WERI-Rb-1 (cell line): ENCODE measurements at regions not wholly inside any gene's neighbourhood (a gene's known extent, or its start where the extent isn't known, plus 50 kb on each side); places are given as distances from the start of the nearest gene placed in this dataset.
"Not testable (repeated sequence)": the region's sequence is repeated elsewhere in the genome, so short reads cannot be mapped to it uniquely, and the experiment has no call there.

ENCODE experiments used
- DNase-seq: peaks from one replicate; pipeline ENCODE4 v3.0.0-alpha.2; 2020
- H3K27ac ChIP-seq: fragments of 250-450 bp; sonication (Bioruptor Pico); 2 replicates; pipeline ENCODE4 v1.5.1; 2020; ENCODE audit warnings: mild to moderate bottlenecking, moderate library complexity
- H3K27me3 ChIP-seq: fragments of 250-450 bp; sonication (Bioruptor Pico); 2 replicates; pipeline ENCODE4 v1.5.1; 2021; ENCODE audit warnings: mild to moderate bottlenecking, low read depth, moderate library complexity; ENCODE audit not compliant: insufficient read depth, severe bottlenecking
- H3K36me3 ChIP-seq: fragments of 250-450 bp; sonication (Bioruptor Pico); 2 replicates; pipeline ENCODE4 v1.5.1; 2020; ENCODE audit warnings: mild to moderate bottlenecking, moderate library complexity
- H3K4me3 ChIP-seq: 2 replicates; pipeline ENCODE4 v1.5.1; 2011; ENCODE audit warnings: low read depth, mild to moderate bottlenecking, control low read depth, low read length
- H3K9me3 ChIP-seq: fragments of 250-450 bp; sonication (Bioruptor Pico); 2 replicates; pipeline ENCODE4 v1.5.1; 2021; ENCODE audit warnings: mild to moderate bottlenecking, moderate library complexity; ENCODE audit not compliant: severe bottlenecking
- TF ChIP-seq, protein P1 (sequence below): IDR thresholded peaks from 2 replicates; pipeline ENCODE4 v1.5.1; 2011; ENCODE audit warnings: low read depth, mild to moderate bottlenecking, control low read depth, inconsistent platforms, low read length

DNA sequence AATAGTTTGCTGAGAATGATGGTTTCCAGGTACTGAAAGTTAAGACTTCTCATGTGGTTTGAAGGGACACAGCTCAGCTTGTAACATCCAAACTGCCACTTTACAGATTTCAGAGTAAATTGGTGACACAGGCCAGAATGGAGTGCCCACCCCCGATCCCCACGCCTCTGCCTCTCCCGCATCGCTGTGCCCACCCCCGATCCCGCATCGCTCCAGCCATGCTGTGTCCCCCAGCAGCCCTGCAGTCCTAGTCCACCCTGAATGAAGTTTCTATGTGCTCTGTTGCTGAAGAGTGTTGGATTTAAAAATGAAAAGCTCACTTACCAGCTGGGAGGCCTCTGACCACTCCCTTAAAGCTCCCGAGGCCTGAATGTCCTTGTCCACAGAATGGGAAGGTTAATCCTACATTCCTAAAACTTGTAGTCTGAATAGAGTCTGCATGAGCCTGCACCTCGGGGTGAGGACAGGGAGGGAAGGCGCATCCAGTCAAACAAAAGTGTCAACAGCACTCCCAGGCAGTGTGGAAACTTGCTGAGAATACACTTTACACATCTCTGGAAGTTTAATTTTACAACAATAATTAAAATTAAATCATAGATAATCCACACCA, 176.4 kb upstream of the ID2 start:
- H3K27ac ChIP-seq: no peak overlapping the region
- H3K27me3 ChIP-seq: no peaks in the 10 kb centered on the region
- DNase-seq: no peak
- H3K9me3 ChIP-seq: peaks cover 15% of the 10 kb centered on the region
- TF ChIP-seq, protein P1, sequence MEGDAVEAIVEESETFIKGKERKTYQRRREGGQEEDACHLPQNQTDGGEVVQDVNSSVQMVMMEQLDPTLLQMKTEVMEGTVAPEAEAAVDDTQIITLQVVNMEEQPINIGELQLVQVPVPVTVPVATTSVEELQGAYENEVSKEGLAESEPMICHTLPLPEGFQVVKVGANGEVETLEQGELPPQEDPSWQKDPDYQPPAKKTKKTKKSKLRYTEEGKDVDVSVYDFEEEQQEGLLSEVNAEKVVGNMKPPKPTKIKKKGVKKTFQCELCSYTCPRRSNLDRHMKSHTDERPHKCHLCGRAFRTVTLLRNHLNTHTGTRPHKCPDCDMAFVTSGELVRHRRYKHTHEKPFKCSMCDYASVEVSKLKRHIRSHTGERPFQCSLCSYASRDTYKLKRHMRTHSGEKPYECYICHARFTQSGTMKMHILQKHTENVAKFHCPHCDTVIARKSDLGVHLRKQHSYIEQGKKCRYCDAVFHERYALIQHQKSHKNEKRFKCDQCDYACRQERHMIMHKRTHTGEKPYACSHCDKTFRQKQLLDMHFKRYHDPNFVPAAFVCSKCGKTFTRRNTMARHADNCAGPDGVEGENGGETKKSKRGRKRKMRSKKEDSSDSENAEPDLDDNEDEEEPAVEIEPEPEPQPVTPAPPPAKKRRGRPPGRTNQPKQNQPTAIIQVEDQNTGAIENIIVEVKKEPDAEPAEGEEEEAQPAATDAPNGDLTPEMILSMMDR: no peak
- no peaks in the 10 kb centered on the region for H3K36me3 ChIP-seq
- H3K4me3 ChIP-seq: no peak overlapping the region

DNA sequence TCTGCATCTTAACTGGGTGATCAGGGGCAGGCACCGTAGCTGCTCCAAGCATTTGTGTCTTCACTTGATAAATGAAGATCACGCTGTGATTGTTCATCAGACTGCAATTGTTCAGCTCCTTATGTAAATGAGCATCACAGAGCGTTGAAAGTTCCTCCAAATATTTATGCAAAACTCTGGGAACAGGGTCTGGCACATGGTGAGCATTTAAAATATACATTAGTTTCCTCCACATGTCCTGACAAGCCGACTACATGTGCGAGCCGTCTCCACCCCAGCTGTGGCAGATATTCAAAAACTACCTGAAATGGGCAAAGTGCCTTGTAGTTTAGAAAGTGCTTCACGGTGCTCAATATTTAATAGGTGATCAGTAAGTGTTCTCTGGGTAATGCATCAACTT, 175.1 kb upstream of the ID2 start:
- Histone ChIP-seq H3K27ac (no peak overlapping the region), H3K27me3 (no peaks in the 10 kb centered on the region), H3K36me3 (no peaks in the 10 kb centered on the region), H3K9me3 (peaks cover 15% of the 10 kb centered on the region), H3K4me3 (no peak overlapping the region)
- DNase-seq: no peak
- TF ChIP-seq, protein P1: no peak

DNA sequence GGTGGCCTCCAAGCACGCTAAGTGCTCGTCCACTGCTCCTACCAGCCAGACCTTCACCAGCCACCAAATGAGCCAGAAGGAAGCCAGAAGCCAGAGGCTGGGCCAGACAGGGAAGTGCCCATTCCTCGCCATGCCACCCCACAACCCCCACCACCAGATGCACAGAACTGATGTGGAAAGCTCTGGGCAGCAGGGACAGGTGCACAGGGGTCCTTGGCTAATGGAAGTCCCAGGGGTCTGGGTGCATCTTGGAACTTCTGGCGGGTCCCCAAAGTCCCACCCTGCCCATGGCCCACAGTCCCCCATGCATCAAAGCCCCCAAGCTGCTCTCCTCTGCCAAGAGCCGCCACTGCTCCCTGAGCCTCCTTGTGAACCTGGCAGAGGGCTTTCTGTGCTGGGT, 173.1 kb upstream of the ID2 start:
- TF ChIP-seq, protein P1: no peak
- DNase-seq: no peak
- Histone ChIP-seq H3K4me3 (no peak overlapping the region), H3K36me3 (no peaks in the 10 kb centered on the region), H3K27me3 (no peaks in the 10 kb centered on the region), H3K9me3 (peaks cover 15% of the 10 kb centered on the region), H3K27ac (no peak overlapping the region)

DNA sequence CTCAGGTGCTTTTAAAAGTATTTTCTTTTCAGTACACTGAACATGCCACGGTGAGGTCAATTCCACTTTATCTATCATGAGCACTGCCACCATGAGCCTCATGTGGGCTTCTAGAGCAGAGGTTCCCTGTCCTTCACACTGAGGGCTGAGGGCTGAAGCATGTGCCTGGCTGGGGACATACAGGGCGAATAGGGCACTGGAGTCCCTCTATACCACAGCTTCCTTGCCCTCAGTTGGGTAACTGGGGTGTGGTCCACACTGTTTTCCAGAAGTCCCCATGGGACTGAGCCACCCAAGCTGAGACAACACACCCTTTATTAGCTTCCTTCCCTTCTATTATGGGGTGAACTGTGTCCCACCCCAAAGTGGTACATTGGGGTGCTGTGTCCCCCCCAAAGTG, 172.2 kb upstream of the ID2 start:
- no peak for DNase-seq
- Histone ChIP-seq H3K27ac (no peak overlapping the region), H3K9me3 (peaks cover 15% of the 10 kb centered on the region), H3K4me3 (no peak overlapping the region), H3K36me3 (no peaks in the 10 kb centered on the region), H3K27me3 (no peaks in the 10 kb centered on the region)
- TF ChIP-seq, protein P1: no peak

DNA sequence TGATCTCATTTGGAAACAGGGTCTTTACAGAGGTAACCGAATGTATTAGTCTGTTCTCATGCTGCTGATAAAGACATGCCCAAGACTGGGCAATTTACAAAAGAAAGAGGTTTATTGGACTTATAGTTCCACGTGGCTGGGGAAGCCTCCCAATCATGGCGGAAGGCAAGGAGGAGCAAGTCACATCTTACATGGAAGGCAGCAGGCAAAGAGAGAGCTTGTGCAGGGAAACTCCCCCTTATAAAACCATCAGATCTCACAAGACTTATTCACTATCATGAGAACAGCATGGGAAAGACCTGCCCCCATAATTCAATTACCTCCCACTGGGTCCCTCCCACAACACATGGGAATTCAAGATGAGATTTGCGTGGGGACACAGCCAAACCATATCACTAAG, 171.8 kb upstream of the ID2 start:
- not testable (repeated sequence) for DNase-seq, H3K27ac ChIP-seq, H3K4me3 ChIP-seq, H3K27me3 ChIP-seq, H3K36me3 ChIP-seq
- peaks cover 15% of the 10 kb centered on the region for H3K9me3 ChIP-seq

DNA sequence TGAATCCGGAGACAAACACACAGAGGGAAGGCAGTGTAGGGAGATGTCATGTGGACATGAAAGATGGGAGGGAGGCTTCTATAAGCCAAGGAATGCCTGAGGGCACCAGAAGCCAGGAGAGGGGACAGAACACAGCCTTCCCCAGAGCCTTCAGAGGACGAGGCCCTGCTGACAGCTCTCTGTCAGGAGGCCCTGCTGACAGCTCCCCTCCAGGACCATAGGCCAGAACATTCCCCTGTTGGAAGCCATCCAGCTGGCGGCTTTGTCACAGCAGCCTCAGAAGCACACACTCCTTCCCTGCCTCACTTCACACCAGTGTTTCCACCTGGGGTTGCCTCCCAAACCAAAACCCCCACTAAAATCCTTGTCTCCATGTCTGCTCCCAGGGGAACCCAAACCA, 171.3 kb upstream of the ID2 start:
- no peaks in the 10 kb centered on the region for H3K27me3 ChIP-seq
- H3K4me3 ChIP-seq: no peak overlapping the region
- peaks cover 15% of the 10 kb centered on the region for H3K9me3 ChIP-seq
- no peak for DNase-seq
- no peaks in the 10 kb centered on the region for H3K36me3 ChIP-seq
- TF ChIP-seq, protein P1: no peak
- H3K27ac ChIP-seq: no peak overlapping the region
